Astrocyte of the spinal cord (primary cell): ENCODE measurements at regions not wholly inside any gene's neighbourhood (a gene's known extent, or its start where the extent isn't known, plus 50 kb on each side); places are given as distances from the start of the nearest gene placed in this dataset.
A peak's percentile ranks its signal among the peaks of the same experiment; 100 is the strongest.

Experiments
- DNase-seq: peaks from one replicate; pipeline ENCODE4 v3.0.0; 2011; ENCODE audit warnings: low read depth, low spot score
- H3K4me3 ChIP-seq: 2 replicates; pipeline ENCODE4 v1.5.1; 2011; ENCODE audit warnings: low read depth, mild to moderate bottlenecking, low read length, moderate library complexity
- in situ Hi-C: cut with HindIII; loops from 2 replicates; pipeline ENCODE4 v1.10.0; 2017; ENCODE audit warnings: low sequenced_read_pairs
- TF ChIP-seq, protein P1 (sequence below): IDR thresholded peaks from 2 replicates; pipeline ENCODE4 v1.5.1; 2012; ENCODE audit warnings: low read depth, mild to moderate bottlenecking, low read length, inconsistent platforms

DNA sequence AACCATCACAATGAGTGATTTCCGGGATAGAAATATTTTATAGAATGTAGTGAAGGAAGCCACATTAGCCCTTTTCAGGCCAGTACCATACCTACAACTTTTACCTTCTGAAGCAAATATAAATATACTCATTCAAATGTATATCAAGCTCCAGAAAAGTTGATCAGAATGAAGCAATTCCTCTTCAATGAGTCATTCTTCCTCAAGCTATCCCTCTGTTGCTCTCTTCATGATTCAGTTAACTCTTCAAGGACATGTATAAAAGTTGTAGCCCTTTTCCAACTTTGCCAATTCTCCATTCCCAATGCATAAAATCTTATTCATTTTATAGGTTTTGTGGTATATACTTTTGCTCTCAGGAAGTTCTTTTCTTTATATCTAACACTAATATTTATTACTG, 242.1 kb upstream of the RGPD4 start:
- peak; percentile 43 for DNase-seq
- no peak overlapping the region for H3K4me3 ChIP-seq
- TF ChIP-seq, protein P1, sequence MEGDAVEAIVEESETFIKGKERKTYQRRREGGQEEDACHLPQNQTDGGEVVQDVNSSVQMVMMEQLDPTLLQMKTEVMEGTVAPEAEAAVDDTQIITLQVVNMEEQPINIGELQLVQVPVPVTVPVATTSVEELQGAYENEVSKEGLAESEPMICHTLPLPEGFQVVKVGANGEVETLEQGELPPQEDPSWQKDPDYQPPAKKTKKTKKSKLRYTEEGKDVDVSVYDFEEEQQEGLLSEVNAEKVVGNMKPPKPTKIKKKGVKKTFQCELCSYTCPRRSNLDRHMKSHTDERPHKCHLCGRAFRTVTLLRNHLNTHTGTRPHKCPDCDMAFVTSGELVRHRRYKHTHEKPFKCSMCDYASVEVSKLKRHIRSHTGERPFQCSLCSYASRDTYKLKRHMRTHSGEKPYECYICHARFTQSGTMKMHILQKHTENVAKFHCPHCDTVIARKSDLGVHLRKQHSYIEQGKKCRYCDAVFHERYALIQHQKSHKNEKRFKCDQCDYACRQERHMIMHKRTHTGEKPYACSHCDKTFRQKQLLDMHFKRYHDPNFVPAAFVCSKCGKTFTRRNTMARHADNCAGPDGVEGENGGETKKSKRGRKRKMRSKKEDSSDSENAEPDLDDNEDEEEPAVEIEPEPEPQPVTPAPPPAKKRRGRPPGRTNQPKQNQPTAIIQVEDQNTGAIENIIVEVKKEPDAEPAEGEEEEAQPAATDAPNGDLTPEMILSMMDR: no peak
- in situ Hi-C loops: no loop called here

DNA sequence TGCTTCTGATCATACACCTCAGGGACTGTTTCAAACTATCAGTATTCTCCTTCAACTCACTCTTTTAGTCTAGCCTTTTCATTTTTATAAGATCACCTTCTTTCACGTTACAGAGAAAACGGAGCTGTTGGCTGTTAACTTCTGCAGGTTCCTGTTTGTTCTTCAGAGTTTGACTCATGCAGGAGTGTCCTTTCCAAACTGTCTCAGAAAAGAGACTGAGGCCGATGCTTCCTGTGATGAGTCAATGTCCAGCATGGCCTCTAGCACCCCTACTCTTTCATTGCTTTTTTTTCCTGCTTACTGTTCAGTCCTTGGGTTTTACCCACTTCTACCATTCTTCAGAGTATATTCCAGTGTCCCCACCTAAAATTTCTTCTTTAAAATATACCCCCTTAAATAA, 240.8 kb upstream of the RGPD4 start:
- DNase-seq: peak; percentile 54
- in situ Hi-C loops: no loop called here
- no peak overlapping the region for H3K4me3 ChIP-seq
- TF ChIP-seq, protein P1: no peak

DNA sequence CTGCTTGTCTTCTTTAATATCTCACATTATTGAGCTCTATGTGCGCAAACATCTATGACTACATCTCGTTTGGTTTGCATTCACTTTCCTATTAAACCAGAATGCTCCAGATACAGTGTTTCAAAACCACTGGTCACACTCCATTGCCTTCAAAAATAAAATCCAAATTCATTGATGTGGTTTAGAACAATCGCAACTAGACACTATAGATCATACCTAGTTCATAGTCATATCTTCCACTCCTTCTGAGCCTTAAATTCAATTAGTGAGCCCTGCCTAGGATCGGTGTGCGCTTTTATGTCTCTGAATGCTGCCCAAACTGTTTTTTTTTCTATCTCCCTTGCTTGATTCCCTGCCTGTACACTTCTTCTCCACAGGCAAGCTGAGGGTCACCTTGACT, 238.5 kb upstream of the RGPD4 start:
- TF ChIP-seq, protein P1: no peak
- no peak for DNase-seq
- in situ Hi-C loops: no loop called here
- no peak overlapping the region for H3K4me3 ChIP-seq

DNA sequence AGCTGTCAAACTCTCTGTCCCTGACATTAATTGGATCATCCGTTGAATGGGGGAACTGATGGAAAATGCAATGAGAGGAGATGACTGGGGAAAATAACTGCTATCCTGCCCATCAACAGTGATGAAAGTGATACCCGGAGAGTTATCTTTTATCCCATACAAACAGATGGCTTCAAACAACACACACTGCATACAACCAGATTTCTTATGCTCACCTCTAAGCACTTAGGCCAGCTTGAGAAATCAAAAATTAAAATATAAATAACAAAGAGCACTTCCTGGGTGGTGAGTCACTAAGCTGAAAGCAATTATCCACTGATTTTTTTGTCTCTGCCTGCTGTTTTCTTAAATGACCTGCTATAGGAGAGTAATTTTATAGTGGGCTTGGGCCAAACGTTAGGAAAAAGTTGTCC, 237.6 kb upstream of the RGPD4 start:
- TF ChIP-seq, protein P1: no peak
- no peak overlapping the region for H3K4me3 ChIP-seq
- in situ Hi-C loops: no loop called here
- DNase-seq: peak; percentile 58

DNA sequence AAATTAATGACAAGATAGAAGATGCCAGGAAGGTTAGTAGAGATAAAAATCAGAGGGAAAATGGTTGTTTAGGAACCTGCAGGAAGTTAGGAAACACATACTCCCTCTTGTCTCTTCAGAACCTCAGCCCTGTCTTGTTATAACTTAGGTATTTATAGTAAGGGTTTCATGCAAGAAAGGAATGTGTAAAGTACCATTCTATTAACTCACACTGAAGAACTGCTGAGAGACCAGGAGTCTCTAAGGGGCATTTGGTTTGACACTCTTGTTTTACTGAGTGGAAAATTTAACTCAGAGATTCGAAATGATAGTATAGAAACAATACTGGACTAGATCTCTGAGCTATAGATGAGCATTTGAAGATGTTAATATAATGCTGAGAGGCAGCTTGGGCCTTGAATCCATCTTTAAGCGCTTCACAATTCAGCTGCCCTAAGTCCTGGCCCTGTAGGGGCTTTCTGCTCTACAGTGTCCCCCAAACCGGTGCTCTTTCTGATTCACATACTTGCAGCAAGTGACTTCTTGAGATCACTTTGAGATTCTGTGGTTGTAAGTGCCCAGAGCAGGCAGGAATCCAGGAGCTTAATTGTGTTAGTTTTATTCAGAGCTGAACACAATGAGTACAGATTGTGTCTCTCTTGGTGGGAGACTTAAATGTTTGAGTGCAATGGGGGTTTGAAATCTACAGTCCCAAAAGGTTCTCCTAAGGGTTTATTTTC, 235.0 kb upstream of the RGPD4 start:
- H3K4me3 ChIP-seq: no peak overlapping the region
- TF ChIP-seq, protein P1: no peak
- peak; percentile 46 for DNase-seq
- in situ Hi-C loops: no loop called here

DNA sequence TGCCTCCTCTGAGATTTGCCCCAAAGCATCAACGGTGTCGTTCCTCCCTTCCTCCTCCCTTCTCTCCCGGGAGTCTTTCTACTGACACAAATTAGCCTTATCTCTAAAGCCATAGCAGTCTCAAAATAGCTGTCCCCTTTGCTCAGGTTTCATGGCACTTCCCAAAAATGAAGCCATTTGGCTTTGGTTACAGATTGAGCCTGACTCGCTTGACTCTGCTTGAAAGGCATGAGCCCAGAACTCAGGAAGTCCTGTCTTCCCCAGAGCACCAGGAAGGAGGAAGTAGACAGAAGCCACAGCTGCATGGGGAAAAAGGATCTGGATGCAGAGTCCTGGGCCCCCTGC, 234.4 kb upstream of the RGPD4 start:
- in situ Hi-C loops: no loop called here
- TF ChIP-seq, protein P1: no peak
- H3K4me3 ChIP-seq: no peak overlapping the region
- no peak for DNase-seq

DNA sequence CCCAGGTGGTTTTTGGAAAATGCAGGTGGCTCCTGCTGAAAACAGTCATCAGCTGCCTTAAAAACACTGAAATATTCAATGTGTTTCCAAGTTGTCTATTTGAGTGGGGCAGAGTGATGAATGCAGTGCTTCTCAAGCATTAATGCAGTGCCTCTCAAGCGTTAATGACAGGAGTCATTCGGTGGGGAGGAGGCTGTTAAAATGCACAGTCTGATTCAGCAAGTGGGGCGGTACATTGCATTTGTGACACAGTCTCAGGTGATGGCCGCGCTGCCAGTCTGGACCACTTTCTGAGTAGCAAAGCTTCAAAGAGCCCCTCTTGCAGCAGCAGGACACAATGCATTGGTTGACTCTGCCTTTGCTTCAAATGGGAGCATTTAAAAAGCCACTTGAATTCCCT, 231.4 kb upstream of the RGPD4 start:
- no peak for DNase-seq
- TF ChIP-seq, protein P1: no peak
- in situ Hi-C loops: no loop called here

More for the DNA sequence above, 231.4 kb upstream of the RGPD4 start:
- no peak overlapping the region for H3K4me3 ChIP-seq
